AG04450 (cell line): ENCODE measurements at regions not wholly inside any gene's neighbourhood (a gene's known extent, or its start where the extent isn't known, plus 50 kb on each side); places are given as distances from the start of the nearest gene placed in this dataset.

Experiments
- CTCF ChIA-PET: fragments of 300-600, 350-600 bp; formaldehyde crosslinking; extraction: SDS; loops from one replicate; lab custom pipeline; 2022; ENCODE audit warnings: antibody characterized with exemption, inconsistent platforms; lab: Charles Lee
- POLR2A ChIA-PET: fragments of 350-600 bp; formaldehyde crosslinking; extraction: SDS; loops from one replicate; lab custom pipeline; 2021; ENCODE audit warnings: antibody characterized with exemption, inconsistent platforms; lab: Yijun Ruan, JAX
- DNase-seq: peaks from one replicate; pipeline ENCODE4 v3.0.0-alpha.2; 2011; ENCODE audit warnings: low read depth, low spot score
- H3K27ac ChIP-seq: one replicate; pipeline ENCODE4 v1.5.1; 2012; ENCODE audit warnings: low read depth, low read length, control low read depth
- H3K27me3 ChIP-seq: one replicate; pipeline ENCODE4 v1.6.0; 2012; ENCODE audit warnings: low read length; ENCODE audit not compliant: control insufficient read depth, insufficient read depth
- H3K4me3 ChIP-seq: 2 replicates; pipeline ENCODE4 v1.5.1; 2011; ENCODE audit warnings: mild to moderate bottlenecking, low read depth, low read length, control low read depth
- H3K9me3 ChIP-seq: 2 replicates; pipeline ENCODE4 v1.5.1; 2012; ENCODE audit warnings: low read length; ENCODE audit not compliant: control insufficient read depth, insufficient read depth
- TF ChIP-seq, protein P1 (sequence below): IDR thresholded peaks from 2 replicates; pipeline ENCODE4 v1.5.1; 2011; ENCODE audit warnings: low read depth, low read length, control low read depth, inconsistent platforms

DNA sequence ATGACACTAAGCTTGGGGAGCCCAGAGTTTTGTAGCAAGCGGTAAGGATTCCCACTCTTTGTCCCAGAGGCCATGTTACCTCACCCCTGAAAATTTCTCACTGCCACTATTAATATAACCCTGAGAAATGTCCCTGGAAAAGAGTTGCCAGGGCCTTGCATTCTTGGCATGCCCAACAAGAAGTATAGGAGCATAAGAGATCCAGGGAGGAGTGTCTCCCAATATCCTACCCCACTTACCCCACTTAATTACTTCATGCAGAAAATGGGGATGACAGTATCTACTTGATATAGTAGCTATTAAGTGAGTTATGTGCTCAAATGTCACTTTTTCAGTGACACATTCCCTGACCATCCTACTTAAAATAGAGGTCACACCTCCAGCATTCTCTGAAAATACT, 120.5 kb upstream of the C1GALT1C1 start:
- POLR2A ChIA-PET, result no interaction called here
- no peak for DNase-seq
- CTCF ChIA-PET, result no interaction called here

GRCh38 chrX:120749141-120749846, 119.4 kb upstream of the C1GALT1C1 start:
- H3K27ac ChIP-seq, result no peak overlapping the region
- POLR2A ChIA-PET, result no interaction called here
- no peak overlapping the region for H3K4me3 ChIP-seq
- no peaks in the 10 kb centered on the region for H3K27me3 ChIP-seq
- no peaks in the 10 kb centered on the region for H3K9me3 ChIP-seq
- CTCF ChIA-PET, result no interaction called here
- no peak for DNase-seq
- TF ChIP-seq, protein P1, sequence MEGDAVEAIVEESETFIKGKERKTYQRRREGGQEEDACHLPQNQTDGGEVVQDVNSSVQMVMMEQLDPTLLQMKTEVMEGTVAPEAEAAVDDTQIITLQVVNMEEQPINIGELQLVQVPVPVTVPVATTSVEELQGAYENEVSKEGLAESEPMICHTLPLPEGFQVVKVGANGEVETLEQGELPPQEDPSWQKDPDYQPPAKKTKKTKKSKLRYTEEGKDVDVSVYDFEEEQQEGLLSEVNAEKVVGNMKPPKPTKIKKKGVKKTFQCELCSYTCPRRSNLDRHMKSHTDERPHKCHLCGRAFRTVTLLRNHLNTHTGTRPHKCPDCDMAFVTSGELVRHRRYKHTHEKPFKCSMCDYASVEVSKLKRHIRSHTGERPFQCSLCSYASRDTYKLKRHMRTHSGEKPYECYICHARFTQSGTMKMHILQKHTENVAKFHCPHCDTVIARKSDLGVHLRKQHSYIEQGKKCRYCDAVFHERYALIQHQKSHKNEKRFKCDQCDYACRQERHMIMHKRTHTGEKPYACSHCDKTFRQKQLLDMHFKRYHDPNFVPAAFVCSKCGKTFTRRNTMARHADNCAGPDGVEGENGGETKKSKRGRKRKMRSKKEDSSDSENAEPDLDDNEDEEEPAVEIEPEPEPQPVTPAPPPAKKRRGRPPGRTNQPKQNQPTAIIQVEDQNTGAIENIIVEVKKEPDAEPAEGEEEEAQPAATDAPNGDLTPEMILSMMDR, result no peak

More for the DNA sequence above, 120.5 kb upstream of the C1GALT1C1 start:
- H3K27me3 ChIP-seq, result no peaks in the 10 kb centered on the region
- H3K4me3 ChIP-seq, result no peak overlapping the region
- TF ChIP-seq, protein P1, result no peak
- H3K9me3 ChIP-seq, result no peaks in the 10 kb centered on the region
- H3K27ac ChIP-seq, result no peak overlapping the region

DNA sequence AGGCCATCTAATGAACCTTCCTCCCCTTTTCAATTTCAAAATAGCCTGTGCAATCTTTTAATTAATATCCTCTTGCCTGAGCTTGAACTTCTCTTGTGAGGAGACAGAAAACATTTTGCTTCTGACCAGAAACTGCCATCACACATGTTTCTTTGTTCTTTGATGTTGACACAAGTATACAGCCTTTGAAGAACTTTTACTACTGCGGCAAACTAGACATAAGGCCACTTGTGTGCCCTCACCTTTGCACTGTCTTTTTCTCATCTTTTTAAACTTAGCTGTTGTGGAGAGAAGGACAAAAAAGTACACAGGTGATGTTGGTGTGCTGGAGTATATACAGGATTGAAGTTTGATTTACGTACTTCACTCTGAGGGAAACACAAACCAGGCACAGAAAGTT, 116.3 kb upstream of the C1GALT1C1 start:
- Histone ChIP-seq H3K27ac (no peak overlapping the region), H3K27me3 (no peaks in the 10 kb centered on the region), H3K9me3 (no peaks in the 10 kb centered on the region), H3K4me3 (no peak overlapping the region)
- TF ChIP-seq, protein P1, result no peak
- POLR2A ChIA-PET, result no interaction called here
- CTCF ChIA-PET, result no interaction called here
- DNase-seq, result no peak

DNA sequence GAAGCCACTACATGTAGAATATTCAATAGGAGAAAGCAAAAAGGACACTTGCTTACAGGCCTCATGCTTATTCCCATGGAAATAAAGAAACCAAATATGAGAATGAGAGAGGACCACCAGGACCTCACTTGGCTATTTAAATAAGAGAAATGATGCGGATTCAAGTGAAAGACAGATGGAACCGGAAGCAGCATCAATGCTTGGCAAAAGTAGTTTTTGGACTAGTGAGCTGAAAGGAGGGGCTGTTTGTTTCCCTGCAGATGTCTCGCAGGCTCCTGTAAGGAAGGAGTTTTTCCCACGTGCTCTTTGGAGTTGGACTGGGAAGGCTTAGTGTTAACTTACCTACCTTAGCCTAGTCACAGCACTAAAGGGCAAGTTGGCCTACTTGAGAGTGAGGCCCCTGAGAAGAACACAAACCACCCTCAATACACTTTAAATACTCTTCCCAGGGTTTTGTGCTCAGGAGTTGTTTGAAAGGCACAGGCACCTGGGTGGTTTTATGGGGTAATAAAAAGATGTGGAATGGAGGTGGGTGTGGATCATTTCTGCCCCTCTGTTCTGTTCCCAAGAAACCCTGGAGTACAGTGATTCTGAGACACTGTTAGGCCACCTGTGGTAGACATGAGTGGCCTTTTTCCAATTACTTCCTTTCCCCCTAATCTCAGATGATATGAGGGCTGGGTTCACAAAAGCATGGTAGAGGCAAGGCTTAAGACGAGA, 113.3 kb upstream of the C1GALT1C1 start:
- Histone ChIP-seq H3K27ac (no peak overlapping the region), H3K4me3 (no peak overlapping the region), H3K27me3 (no peaks in the 10 kb centered on the region), H3K9me3 (no peaks in the 10 kb centered on the region)
- ChIA-PET CTCF (no interaction called here), POLR2A (no interaction called here)
- TF ChIP-seq, protein P1, result no peak
- DNase-seq, result no peak

GRCh38 chrX:120741452-120741851, 111.6 kb upstream of the C1GALT1C1 start:
- no peaks in the 10 kb centered on the region for H3K9me3 ChIP-seq
- H3K4me3 ChIP-seq, result no peak overlapping the region
- CTCF ChIA-PET, result interaction anchor here (0.6 kb wide), 1 partner anchor 381 kb away, joined by 3 read pairs; no protein-coding TSS in a partner anchor
- TF ChIP-seq, protein P1, result no peak
- H3K27me3 ChIP-seq, result no peaks in the 10 kb centered on the region
- no peak for DNase-seq
- POLR2A ChIA-PET, result no interaction called here
- no peak overlapping the region for H3K27ac ChIP-seq
